ENCODE measurements at regions not wholly inside any gene's neighbourhood (a gene's known extent, or its start where the extent isn't known, plus 50 kb on each side); places are given as distances from the start of the nearest gene placed in this dataset.

DNA sequence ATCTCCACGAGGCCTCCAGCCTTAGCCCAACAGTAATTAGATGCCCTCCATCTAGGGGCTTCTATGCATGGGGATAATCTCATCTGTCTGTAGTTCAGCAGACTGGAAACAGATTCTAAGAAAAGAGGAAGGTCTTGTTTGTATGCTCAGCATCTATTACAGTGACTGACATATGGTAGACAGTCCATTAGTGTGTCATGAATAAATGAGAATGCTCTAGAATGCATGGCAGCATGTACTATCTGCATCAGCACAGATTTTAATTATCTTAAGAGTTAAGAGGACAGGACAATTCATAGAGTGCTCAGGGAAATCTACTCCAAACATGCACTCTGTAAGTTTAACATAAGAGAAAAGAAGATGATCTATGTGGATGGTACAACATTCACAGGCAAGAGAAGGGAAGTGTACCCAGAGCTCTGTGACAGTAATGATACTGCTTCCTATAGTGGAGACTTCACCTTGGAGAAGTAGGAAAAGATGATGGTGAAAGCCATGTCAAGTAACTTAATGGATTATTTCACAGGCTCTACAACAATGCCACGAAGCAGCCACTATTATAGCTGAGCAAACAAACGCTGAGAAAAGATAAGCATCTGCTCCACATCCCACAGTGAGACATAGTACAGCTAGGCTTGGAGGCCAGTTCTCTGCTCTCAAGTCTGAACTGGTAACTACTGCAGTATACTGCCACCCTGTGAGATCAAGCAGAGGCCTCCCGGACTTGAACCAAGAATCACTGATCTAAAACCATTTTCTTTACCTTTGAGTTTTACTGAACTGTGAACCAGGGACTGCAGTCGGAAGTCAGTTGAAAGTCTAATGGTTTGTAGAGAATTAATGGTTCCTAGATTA is 309.2 kb upstream of the SPTLC3 start:
- no peak for DNase-seq (ENCODE audit: low read depth)
- no peak overlapping the region for H3K4me3 ChIP-seq (ENCODE audit: low read depth, low read length)
- TF ChIP-seq, protein P1, sequence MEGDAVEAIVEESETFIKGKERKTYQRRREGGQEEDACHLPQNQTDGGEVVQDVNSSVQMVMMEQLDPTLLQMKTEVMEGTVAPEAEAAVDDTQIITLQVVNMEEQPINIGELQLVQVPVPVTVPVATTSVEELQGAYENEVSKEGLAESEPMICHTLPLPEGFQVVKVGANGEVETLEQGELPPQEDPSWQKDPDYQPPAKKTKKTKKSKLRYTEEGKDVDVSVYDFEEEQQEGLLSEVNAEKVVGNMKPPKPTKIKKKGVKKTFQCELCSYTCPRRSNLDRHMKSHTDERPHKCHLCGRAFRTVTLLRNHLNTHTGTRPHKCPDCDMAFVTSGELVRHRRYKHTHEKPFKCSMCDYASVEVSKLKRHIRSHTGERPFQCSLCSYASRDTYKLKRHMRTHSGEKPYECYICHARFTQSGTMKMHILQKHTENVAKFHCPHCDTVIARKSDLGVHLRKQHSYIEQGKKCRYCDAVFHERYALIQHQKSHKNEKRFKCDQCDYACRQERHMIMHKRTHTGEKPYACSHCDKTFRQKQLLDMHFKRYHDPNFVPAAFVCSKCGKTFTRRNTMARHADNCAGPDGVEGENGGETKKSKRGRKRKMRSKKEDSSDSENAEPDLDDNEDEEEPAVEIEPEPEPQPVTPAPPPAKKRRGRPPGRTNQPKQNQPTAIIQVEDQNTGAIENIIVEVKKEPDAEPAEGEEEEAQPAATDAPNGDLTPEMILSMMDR (conservative IDR thresholded peaks at IDR 0.05; ENCODE audit: low read depth, low read length): no peak

DNA sequence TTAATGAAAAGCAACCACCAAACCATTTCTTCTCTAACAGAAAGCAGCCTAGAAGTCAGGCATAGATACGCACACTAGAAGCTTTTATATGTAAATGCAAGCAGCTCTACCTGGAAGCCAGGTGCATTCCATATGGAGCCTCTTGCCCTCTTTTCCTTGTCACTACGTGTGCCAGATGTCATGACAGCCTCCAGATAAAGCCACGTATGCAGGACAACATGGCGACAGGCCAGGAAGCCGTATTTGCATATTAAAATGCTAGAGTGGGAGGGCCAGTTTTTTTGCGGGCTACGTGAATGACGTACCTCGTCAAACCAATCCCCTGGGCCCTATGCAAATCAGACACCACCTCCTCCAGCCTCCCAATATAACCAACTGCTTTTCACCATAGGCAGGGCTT is 308.1 kb upstream of the SPTLC3 start:
- no peak for DNase-seq (ENCODE audit: low read depth)
- TF ChIP-seq, protein P1 (conservative IDR thresholded peaks at IDR 0.05; ENCODE audit: low read depth, low read length): no peak
- no peak overlapping the region for H3K4me3 ChIP-seq (ENCODE audit: low read depth, low read length)

DNA sequence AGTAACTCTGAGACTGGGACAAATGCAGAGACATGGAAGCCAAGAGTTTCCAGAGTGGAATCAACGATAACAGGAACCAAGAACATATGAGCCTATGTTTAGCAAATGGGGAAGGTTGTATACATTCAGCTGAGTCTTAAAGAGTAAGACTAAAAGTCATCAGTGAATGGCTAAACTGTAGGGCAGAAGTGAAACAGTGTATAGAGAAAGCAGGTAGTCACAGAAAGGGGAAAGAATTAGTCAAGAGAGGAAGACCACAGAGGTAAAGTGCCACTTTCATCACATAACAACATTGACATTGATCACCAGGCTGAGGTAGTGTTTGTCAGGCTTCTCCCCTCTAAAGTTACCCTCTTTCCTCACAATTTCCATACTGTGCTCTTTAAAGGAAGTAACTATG is 306.5 kb upstream of the SPTLC3 start:
- TF ChIP-seq, protein P1 (conservative IDR thresholded peaks at IDR 0.05; ENCODE audit: low read depth, low read length): no peak
- no peak for DNase-seq (ENCODE audit: low read depth)
- H3K4me3 ChIP-seq (ENCODE audit: low read depth, low read length): no peak overlapping the region

DNA sequence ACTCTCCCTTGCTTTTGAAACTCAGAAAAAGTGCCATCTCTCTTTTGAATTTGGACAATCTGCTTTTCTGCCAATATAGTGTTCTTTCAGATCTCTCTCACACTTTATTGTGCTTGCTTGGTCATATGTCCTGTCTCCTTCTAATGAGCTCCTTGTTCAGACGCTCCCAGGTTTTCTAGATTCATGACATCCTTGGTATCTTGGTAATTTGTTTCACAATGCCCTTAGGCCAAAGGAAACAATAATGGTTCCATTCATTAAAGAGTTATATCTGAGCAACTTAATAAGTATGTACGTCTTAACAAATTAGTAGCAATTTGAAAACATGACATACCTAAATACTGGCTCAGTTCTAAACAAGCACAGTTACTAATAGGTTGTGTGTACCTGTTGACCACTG is 293.4 kb upstream of the SPTLC3 start:
- no peak for DNase-seq (ENCODE audit: low read depth)
- no peak overlapping the region for H3K4me3 ChIP-seq (ENCODE audit: low read depth, low read length)
- TF ChIP-seq, protein P1 (conservative IDR thresholded peaks at IDR 0.05; ENCODE audit: low read depth, low read length): no peak

DNA sequence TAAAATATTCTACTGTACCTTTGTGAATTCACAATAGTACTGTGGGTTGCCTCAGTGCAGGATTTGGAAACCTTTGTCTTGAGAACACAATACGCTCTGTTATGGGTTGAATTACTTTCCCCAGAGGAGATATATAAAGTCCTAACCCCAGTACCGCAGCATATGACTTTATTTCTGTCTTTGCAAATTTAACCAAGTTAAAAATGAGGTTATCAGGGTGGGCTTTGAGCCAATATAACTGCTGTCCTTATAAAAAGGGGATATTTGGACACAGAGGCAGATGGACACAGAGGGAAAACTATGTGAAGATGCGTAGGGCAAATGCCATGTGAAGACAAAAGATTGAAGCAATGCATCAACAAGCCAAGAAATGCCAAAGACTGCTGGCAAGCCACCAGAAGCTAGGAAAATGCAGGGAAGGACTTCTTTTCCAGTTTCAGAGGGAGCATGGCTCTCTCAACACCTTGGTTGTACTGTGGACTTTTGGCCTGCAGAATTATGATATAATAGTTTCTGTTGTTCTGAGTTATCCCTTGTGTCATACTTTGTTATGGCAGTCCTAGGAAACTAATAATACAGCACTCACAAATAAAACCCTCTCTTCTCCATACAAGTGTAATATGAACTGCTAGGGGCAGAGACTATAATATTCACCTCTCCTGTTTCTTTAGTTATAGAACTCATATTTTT is 292.6 kb upstream of the SPTLC3 start:
- TF ChIP-seq, protein P1 (conservative IDR thresholded peaks at IDR 0.05; ENCODE audit: low read depth, low read length): no peak
- DNase-seq (ENCODE audit: low read depth): no peak
- H3K4me3 ChIP-seq (ENCODE audit: low read depth, low read length): no peak overlapping the region

DNA sequence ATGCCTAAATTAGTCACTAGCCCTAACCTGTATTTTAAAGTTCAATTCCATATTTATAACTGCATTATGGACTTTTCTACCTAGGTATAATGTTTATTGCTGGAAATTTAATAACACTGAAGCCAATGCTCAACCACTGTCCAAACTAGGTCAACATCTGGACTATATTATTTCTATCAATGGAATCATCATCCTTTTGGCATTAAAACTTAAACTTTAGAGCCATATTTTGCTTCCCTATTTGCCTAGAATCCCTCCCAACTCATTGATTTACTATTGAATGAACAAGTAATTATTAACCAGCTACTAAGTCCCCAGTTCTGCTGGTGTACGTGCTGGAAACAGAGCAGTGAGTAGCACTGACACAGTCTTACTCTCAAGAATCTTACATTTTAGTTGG is 291.7 kb upstream of the SPTLC3 start:
- TF ChIP-seq, protein P1 (conservative IDR thresholded peaks at IDR 0.05; ENCODE audit: low read depth, low read length): no peak
- H3K4me3 ChIP-seq (ENCODE audit: low read depth, low read length): no peak overlapping the region
- no peak for DNase-seq (ENCODE audit: low read depth)

Data from choroid plexus epithelial cell (primary cell).